Activated CD4-positive, alpha-beta T cell treated with anti-CD3 and anti-CD28 coated beads, Interleukin-10, Interleukin-2, amounts not matched to agents 100 ng/mL and 50 ng/mL, durations not matched to agents 16 hours and 8 hours (primary cell): ENCODE measurements at regions not wholly inside any gene's neighbourhood (a gene's known extent, or its start where the extent isn't known, plus 50 kb on each side); places are given as distances from the start of the nearest gene placed in this dataset.
A peak's percentile ranks its signal among the peaks of the same experiment; 100 is the strongest.
"Not testable (repeated sequence)": the region's sequence is repeated elsewhere in the genome, so short reads cannot be mapped to it uniquely, and the experiment has no call there.

Experiments used
- DNase-seq: peaks from one replicate; pipeline ENCODE4 v3.0.0-alpha.2; 2020

- DNase-seq = not testable (repeated sequence)
Measured at GRCh38 chr6:27825848-27826611, 86.2 kb downstream of the OR2B2 start.

GRCh38 chr6:27825025-27825793 lies 87.0 kb downstream of the OR2B2 start:
- no peak for DNase-seq

- peak; percentile 89 for DNase-seq
Measured at GRCh38 chr6:27824211-27825024, 87.8 kb downstream of the OR2B2 start.

- DNase-seq = peak; percentile 83
Measured at GRCh38 chr6:27823714-27824210, 88.4 kb downstream of the OR2B2 start.

GRCh38 chr6:27816906-27817305 lies 95.3 kb downstream of the OR2B2 start:
- DNase-seq = no peak

- peak; percentile 95 for DNase-seq
Measured at GRCh38 chr6:27814665-27815424, 97.4 kb downstream of the OR2B2 start.

- not testable (repeated sequence) for DNase-seq
Measured at GRCh38 chr6:27814415-27814664, 97.9 kb downstream of the OR2B2 start.

- peak; percentile 52 for DNase-seq
Measured at GRCh38 chr6:27812805-27813492, 99.2 kb downstream of the OR2B2 start.

GRCh38 chr6:27812078-27812804 lies 100.0 kb downstream of the OR2B2 start:
- no peak for DNase-seq

GRCh38 chr6:27811451-27811772 lies 100.8 kb downstream of the OR2B2 start:
- DNase-seq = peak; percentile 22

- peak; percentile 70 for DNase-seq
Measured at GRCh38 chr6:27810768-27811450, 101.3 kb downstream of the OR2B2 start.

- peak; percentile 97 for DNase-seq
Measured at GRCh38 chr6:27809939-27810767, 102.0 kb downstream of the OR2B2 start.

- no peak for DNase-seq
Measured at GRCh38 chr6:27809067-27809938, 102.9 kb downstream of the OR2B2 start.

- peak; percentile 80 for DNase-seq
Measured at GRCh38 chr6:27808242-27809066, 103.7 kb downstream of the OR2B2 start.

GRCh38 chr6:27807441-27808241 lies 104.6 kb downstream of the OR2B2 start:
- peak; percentile 96 for DNase-seq

GRCh38 chr6:27806981-27807440 lies 105.2 kb downstream of the OR2B2 start:
- peak; percentile 66 for DNase-seq

- no peak for DNase-seq
Measured at GRCh38 chr6:27805347-27805746, 106.8 kb downstream of the OR2B2 start.
